ENCODE measurements at regions not wholly inside any gene's neighbourhood (a gene's known extent, or its start where the extent isn't known, plus 50 kb on each side); places are given as distances from the start of the nearest gene placed in this dataset.

- Histone ChIP-seq H3K36me3 (replicated peaks in 1 of 2; ENCODE audit: control insufficient read depth in 1 of 2, insufficient read depth in 2 of 2, low read length in 2 of 2) (no peaks in the 10 kb centered on the region), H3K9me3 (ENCODE audit: low read length) (no peaks in the 10 kb centered on the region), H3K4me2 (ENCODE audit: low read depth, low read length) (no peak overlapping the region), H4K20me1 (ENCODE audit: insufficient read depth, low read length) (no peaks in the 10 kb centered on the region), H3K4me1 (ENCODE audit: insufficient read depth, low read length) (peaks cover 64% of the 10 kb centered on the region), H3K79me2 (ENCODE audit: insufficient read depth, low read length) (no peaks in the 10 kb centered on the region), H3K9ac (ENCODE audit: insufficient read depth, low read depth, low read length) (no peak overlapping the region), H2AFZ (ENCODE audit: low read length) (no peak overlapping the region), H3K27ac (ENCODE audit: extremely low read length, insufficient read depth, low read length) (no peak overlapping the region), H3K27me3 (ENCODE audit: control insufficient read depth in 1 of 2, insufficient read depth in 2 of 2, low read length in 2 of 2) (no peaks in the 10 kb centered on the region), H3K4me3 (replicated peaks in 1 of 3; ENCODE audit: insufficient read depth in 1 of 3, low read depth in 2 of 3, low read length in 3 of 3) (no peak overlapping the region)
- TF ChIP-seq RXRB (CRISPR knock-in tag; IDR thresholded peaks at IDR 0.05; ENCODE audit: borderline replicate concordance) (0 out of 2 replicates have a peak, but pooled peaks have one; percentile 38), KMT2A (CRISPR knock-in tag; IDR thresholded peaks at IDR 0.05) (no peak), THRA (CRISPR knock-in tag; IDR thresholded peaks at IDR 0.05; ENCODE audit: borderline replicate concordance) (peak; percentile 47; the same call in 1 of the 2 replicates), MATR3 (CRISPR knock-in tag; IDR thresholded peaks at IDR 0.05) (no peak), HNRNPK (IDR thresholded peaks at IDR 0.05; ENCODE audit: low read depth, low read length, poor library complexity, severe bottlenecking) (no peak)
- in situ Hi-C loops (cut with HindIII; ENCODE audit: extremely low pct_ligation_motif_present, low pct_unique_long_range_greater_than_20kb): no loop called here
- no TSS peak for BruUV-seq (replicated peaks)
- intact Hi-C loops (cut with micrococcal nuclease; ENCODE audit: unreplicated experiment): no loop called here
- 84% methylated on average over 4 of the region's 4 CpGs for WGBS (ENCODE audit: low lambda C conversion rate)
- FAIRE-seq: no peak
- ATAC-seq: no peak
- DNase-seq (ENCODE audit: low spot score): no peak
- ChIA-PET POLR2A (no interaction called here), CTCF (ENCODE audit: low intra/inter-chr PET ratio, low total read pairs) (no interaction called here)
Observed at GRCh38 chr9:81532251-81532650, 157.1 kb downstream of the TLE1 start.

GRCh38 chr9:81531511-81531910 lies 157.8 kb downstream of the TLE1 start:
- H3K9me3 ChIP-seq (ENCODE audit: low read length): no peaks in the 10 kb centered on the region
- H4K20me1 ChIP-seq (ENCODE audit: insufficient read depth, low read length): no peaks in the 10 kb centered on the region
- H3K79me2 ChIP-seq (ENCODE audit: insufficient read depth, low read length): no peaks in the 10 kb centered on the region
- H3K27ac ChIP-seq (ENCODE audit: extremely low read length, insufficient read depth, low read length): no peak overlapping the region
- no peak overlapping the region for H3K4me3 ChIP-seq (replicated peaks in 1 of 3; ENCODE audit: insufficient read depth in 1 of 3, low read depth in 2 of 3, low read length in 3 of 3)
- 91% methylated on average over 6 of the region's 6 CpGs for WGBS (ENCODE audit: low lambda C conversion rate)
- H3K27me3 ChIP-seq (ENCODE audit: control insufficient read depth in 1 of 2, insufficient read depth in 2 of 2, low read length in 2 of 2): no peaks in the 10 kb centered on the region
- in situ Hi-C loops (cut with HindIII; ENCODE audit: extremely low pct_ligation_motif_present, low pct_unique_long_range_greater_than_20kb): no loop called here
- no peak overlapping the region for H3K4me2 ChIP-seq (ENCODE audit: low read depth, low read length)
- CTCF ChIA-PET (ENCODE audit: low intra/inter-chr PET ratio, low total read pairs): no interaction called here
- FAIRE-seq (no peak), DNase-seq (ENCODE audit: low spot score) (no peak), ATAC-seq (no peak)
- BruUV-seq (replicated peaks): no TSS peak
- H2AFZ ChIP-seq (ENCODE audit: low read length): no peak overlapping the region
- no peak overlapping the region for H3K9ac ChIP-seq (ENCODE audit: insufficient read depth, low read depth, low read length)
- no peaks in the 10 kb centered on the region for H3K36me3 ChIP-seq (replicated peaks in 1 of 2; ENCODE audit: control insufficient read depth in 1 of 2, insufficient read depth in 2 of 2, low read length in 2 of 2)
- intact Hi-C loops (cut with micrococcal nuclease; ENCODE audit: unreplicated experiment): no loop called here
- POLR2A ChIA-PET: no interaction called here
- TF ChIP-seq ZNF33A (CRISPR knock-in tag; IDR thresholded peaks at IDR 0.05; ENCODE audit: borderline replicate concordance): no peak
- no peak for TF ChIP-seq PATZ1 (CRISPR knock-in tag; IDR thresholded peaks at IDR 0.05)
- TF ChIP-seq U2AF2 (IDR thresholded peaks at IDR 0.05; ENCODE audit: low read depth, low read length): no peak
- TF ChIP-seq ZBTB25 (CRISPR knock-in tag; IDR thresholded peaks at IDR 0.05): no peak
- H3K4me1 ChIP-seq (ENCODE audit: insufficient read depth, low read length): peaks cover 57% of the 10 kb centered on the region
